BE2C (cell line): ENCODE measurements at regions not wholly inside any gene's neighbourhood (a gene's known extent, or its start where the extent isn't known, plus 50 kb on each side); places are given as distances from the start of the nearest gene placed in this dataset.
"Not testable (repeated sequence)": the region's sequence is repeated elsewhere in the genome, so short reads cannot be mapped to it uniquely, and the experiment has no call there.

Experiments
- DNase-seq: peaks from one replicate; pipeline ENCODE4 v3.0.0-alpha.2; 2020
- H3K27me3 ChIP-seq: fragments of 250-450 bp; sonication (Bioruptor Pico); 2 replicates; pipeline ENCODE4 v1.5.1; 2020; ENCODE audit warnings: mild to moderate bottlenecking
- H3K36me3 ChIP-seq: fragments of 250-450 bp; sonication (Bioruptor Pico); 2 replicates; pipeline ENCODE4 v1.5.1; 2020; ENCODE audit warnings: mild to moderate bottlenecking
- H3K4me1 ChIP-seq: fragments of 250-450 bp; sonication (Bioruptor Pico); 2 replicates; pipeline ENCODE4 v1.5.1; 2020
- H3K4me3 ChIP-seq: 2 replicates; pipeline ENCODE4 v1.5.1; 2011; ENCODE audit warnings: low read depth, low read length
- H3K9me3 ChIP-seq: fragments of 250-450 bp; sonication (Bioruptor Pico); 2 replicates; pipeline ENCODE4 v1.5.1; 2020

GRCh38 chr2:111374734-111375133 lies 254.0 kb downstream of the BCL2L11 start:
- not testable (repeated sequence) for H3K36me3 ChIP-seq, H3K9me3 ChIP-seq, H3K4me3 ChIP-seq, DNase-seq, H3K27me3 ChIP-seq, H3K4me1 ChIP-seq

DNA sequence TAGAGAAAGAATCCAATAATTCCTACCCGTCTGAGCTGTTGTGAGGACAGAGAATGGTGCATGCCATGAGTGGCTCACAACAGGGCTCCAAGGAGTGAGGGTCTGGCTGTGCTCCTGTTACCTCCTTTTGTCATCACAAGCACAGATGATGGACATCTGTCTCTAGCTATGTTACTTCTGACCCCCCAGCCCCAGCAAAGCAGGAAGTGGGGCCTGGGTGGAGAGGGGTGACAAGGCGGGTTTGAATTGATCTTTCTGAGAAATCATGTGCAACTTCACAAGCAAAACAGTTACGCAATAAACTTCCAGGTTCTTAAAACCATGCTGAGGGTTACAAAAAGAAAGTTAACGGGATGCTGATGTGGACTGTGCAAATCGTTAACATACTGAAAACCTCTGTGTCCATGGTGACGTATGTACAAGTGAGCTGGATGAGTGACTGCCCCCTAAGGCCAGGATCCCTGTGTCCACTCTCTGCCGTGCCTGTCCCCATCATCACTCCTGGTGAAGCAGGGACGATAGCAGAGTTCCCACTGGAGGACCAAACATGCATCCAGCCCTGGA lies 254.7 kb downstream of the BCL2L11 start:
- not testable (repeated sequence) for H3K4me1 ChIP-seq, H3K27me3 ChIP-seq, H3K4me3 ChIP-seq, H3K9me3 ChIP-seq, H3K36me3 ChIP-seq, DNase-seq

DNA sequence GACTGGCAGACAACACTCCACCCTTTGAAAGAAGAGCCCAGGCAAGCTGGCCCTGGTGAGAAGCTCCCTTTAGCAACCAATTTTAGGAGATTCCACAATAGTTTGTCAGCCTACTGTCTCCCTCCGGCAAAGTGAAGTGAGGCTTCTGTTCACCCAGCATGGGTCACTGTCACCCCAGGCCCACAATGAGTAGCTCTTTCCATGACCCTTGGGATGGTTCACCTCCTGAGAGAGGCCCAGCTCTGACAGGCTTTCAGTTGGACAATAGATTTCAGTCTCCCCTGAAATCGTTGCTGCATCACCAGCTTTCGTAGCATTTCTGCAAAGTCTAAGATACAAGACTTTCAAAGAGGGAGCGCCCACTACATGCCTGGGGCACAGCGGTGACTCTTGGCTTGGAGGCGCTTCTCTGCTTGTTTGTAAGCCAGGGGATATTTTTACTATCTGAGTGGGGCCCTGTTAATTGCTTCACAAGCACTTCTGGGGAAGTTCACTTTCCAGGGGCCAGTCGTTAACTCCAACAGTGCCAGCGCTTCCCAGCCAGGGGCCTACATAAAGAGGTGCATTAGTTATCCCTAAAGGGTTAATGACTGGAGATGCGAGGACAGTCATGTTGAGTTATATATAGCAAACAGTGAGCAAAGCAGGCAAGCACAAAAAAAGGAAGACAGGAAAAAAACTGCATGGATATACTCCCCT lies 255.7 kb downstream of the BCL2L11 start:
- H3K9me3 ChIP-seq, DNase-seq, H3K4me1 ChIP-seq, H3K27me3 ChIP-seq, H3K4me3 ChIP-seq, H3K36me3 ChIP-seq: not testable (repeated sequence)

- not testable (repeated sequence) for H3K9me3 ChIP-seq, H3K36me3 ChIP-seq, DNase-seq, H3K27me3 ChIP-seq, H3K4me1 ChIP-seq, H3K4me3 ChIP-seq
Observed at GRCh38 chr2:111376971-111377352, 256.2 kb downstream of the BCL2L11 start.

- not testable (repeated sequence) for H3K27me3 ChIP-seq, H3K4me1 ChIP-seq, DNase-seq, H3K36me3 ChIP-seq, H3K4me3 ChIP-seq, H3K9me3 ChIP-seq
Observed at GRCh38 chr2:111377386-111377959, 256.8 kb downstream of the BCL2L11 start.

- not testable (repeated sequence) for H3K36me3 ChIP-seq, H3K4me1 ChIP-seq, H3K4me3 ChIP-seq, H3K27me3 ChIP-seq, H3K9me3 ChIP-seq, DNase-seq
Observed at GRCh38 chr2:111378348-111378747, 257.6 kb downstream of the BCL2L11 start.

- H3K4me1 ChIP-seq, H3K36me3 ChIP-seq, H3K9me3 ChIP-seq, H3K27me3 ChIP-seq, DNase-seq, H3K4me3 ChIP-seq: not testable (repeated sequence)
Observed at GRCh38 chr2:111380733-111381439, 260.2 kb downstream of the BCL2L11 start.

DNA sequence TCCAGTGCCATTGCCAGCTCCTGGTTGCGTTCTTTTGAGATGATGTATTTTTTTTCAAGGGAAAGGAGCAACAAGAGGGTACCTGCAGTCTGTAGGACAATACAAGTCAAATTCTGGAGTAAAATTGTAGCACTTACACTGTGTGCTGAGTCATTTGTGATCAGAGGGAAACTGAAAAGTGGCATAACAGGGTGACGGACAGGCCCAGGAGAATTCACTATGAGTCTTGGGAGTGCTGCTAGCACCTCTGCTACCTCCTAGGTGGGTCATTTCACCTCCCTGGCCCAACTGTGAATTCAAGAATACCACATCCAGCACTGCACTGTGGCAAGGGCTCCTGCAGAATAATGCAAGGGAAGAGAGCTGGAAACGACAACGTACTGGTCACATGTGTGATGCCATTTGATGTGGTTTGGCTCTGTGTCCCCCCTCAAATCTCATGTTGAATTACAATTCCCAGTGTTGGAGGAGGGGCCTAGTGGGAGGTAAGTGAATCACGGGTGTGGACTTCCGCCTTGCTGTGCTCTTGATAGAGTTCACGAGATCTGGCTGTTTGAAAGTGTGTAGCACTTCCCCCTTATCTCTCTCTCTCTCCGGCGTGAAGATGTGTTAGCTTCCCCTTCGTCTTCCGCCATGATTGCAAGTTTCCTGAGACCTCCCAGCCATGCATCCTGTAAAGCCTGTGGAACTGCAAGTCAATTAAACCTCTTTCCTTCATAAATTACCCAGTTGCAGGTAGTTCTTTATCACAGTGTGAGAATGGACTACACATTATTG lies 261.0 kb downstream of the BCL2L11 start:
- H3K36me3 ChIP-seq, DNase-seq, H3K9me3 ChIP-seq, H3K4me3 ChIP-seq, H3K27me3 ChIP-seq, H3K4me1 ChIP-seq: not testable (repeated sequence)

DNA sequence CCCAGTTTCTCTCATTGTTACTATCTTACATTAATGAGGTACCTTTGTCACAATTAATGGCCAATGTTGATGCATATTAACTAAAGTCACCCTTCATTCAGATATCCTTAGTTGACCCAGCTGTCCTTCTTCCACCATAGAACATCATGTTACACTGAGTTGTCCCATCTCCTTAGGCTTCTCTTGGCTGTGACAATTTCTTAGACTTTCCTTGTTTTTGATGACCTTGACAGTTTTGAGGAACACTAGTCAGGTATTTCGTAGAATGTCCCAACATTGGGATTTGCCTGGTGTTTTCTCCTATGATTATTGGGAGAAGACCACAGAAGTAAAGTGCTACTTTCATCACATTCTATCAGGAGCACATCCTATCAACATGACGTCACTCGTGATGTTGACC lies 261.8 kb downstream of the BCL2L11 start:
- H3K4me1 ChIP-seq, H3K9me3 ChIP-seq, H3K27me3 ChIP-seq, DNase-seq, H3K4me3 ChIP-seq, H3K36me3 ChIP-seq: not testable (repeated sequence)

- not testable (repeated sequence) for H3K36me3 ChIP-seq, H3K27me3 ChIP-seq, DNase-seq, H3K4me1 ChIP-seq, H3K9me3 ChIP-seq, H3K4me3 ChIP-seq
Observed at GRCh38 chr2:111383311-111383710, 262.6 kb downstream of the BCL2L11 start.

GRCh38 chr2:111385226-111385957 lies 264.7 kb downstream of the BCL2L11 start:
- DNase-seq, H3K9me3 ChIP-seq, H3K36me3 ChIP-seq, H3K4me3 ChIP-seq, H3K27me3 ChIP-seq, H3K4me1 ChIP-seq: not testable (repeated sequence)

DNA sequence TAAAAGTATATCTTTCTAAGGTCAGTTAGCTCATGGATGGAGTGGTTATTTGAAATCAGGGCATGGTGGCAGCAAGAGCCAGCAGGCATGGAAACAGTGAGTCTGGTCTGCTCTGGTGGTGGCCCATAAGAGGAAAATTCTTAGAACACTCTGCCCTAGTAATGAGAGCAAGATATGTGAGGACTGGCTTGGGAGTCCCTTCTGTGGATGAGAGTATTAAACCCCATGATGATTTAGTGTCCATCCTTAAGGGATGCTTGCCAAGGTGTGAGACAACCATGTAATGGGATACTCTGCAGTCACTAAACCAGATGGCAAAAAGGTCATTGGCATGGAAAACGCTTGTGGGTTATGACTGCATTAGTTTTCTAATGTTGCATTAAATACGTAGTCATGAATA lies 269.9 kb downstream of the BCL2L11 start:
- not testable (repeated sequence) for H3K9me3 ChIP-seq, H3K4me1 ChIP-seq, H3K36me3 ChIP-seq, H3K4me3 ChIP-seq, H3K27me3 ChIP-seq, DNase-seq

DNA sequence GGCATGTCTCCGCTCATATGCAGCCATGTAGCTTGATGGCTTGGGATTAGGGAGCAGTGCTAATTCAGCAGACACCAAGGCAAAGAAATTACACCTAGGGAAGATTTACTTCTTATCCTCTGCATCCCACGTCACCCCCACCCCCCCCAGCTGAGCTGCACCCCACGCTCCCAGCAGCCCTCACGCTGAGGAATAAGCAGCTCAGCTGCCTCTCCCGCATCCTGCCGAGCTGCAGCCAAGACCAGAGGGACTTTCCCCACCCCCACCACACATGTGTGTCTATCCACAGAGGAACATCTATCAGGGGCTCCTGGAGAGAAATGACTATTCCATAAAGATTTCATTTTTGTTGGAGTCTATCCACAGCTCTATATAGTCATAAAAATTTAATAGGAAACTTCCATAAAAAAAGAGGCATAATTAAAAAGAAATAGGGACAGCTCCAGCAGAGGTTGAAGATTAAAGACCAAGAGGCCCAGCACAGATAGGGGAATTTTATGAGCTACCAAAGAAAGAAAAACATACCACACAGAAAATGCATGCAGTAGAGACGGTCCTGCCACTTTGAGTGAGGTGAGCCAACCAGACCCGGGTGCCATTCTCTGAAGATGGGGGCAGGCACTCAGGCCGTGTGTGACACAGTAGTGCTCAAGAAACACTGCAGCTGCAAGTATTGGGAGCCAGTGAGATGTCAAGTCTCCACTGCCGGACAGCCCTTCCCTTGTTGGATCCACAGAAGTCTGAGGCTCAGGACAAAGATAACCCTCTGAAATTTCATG lies 274.8 kb downstream of the BCL2L11 start:
- not testable (repeated sequence) for DNase-seq, H3K27me3 ChIP-seq, H3K36me3 ChIP-seq, H3K4me3 ChIP-seq, H3K4me1 ChIP-seq, H3K9me3 ChIP-seq

GRCh38 chr2:111400598-111401253 lies 280.0 kb downstream of the BCL2L11 start:
- H3K9me3 ChIP-seq, H3K36me3 ChIP-seq, H3K27me3 ChIP-seq, H3K4me3 ChIP-seq, H3K4me1 ChIP-seq, DNase-seq: not testable (repeated sequence)
